Sigmoid colon (tissue), 3 donors: ENCODE measurements at regions not wholly inside any gene's neighbourhood (a gene's known extent, or its start where the extent isn't known, plus 50 kb on each side); places are given as distances from the start of the nearest gene placed in this dataset.

ENCODE experiments used
- CTCF ChIP-seq, 4 experiments: fragments of 450-650 bp in 3 of 4; fragments of 200-600 bp in 1 of 4; IDR thresholded peaks; one replicate each; pipeline ENCODE4 v1.5.1; 2016 to 2019; ENCODE audit warnings: antibody characterized with exemption in 4 of 4, mild to moderate bottlenecking in 3 of 4, moderate library complexity in 2 of 4
- POLR2A ChIP-seq, 2 donors: fragments of 450-650 bp; IDR thresholded peaks; one replicate each; pipeline ENCODE4 v1.6.1; 2016; ENCODE audit warnings: antibody characterized with exemption in 2 of 2, mild to moderate bottlenecking in 2 of 2, moderate library complexity in 2 of 2

GRCh38 chr3:76367281-76367680, 581.9 kb upstream of the ZNF717 start:
- no peak for TF ChIP-seq CTCF (IDR thresholded peaks at IDR 0.05)
- TF ChIP-seq POLR2A (IDR thresholded peaks at IDR 0.05), result no peak
